NCI-H2171 treated with DMSO at 0.1 percent for 48 hours (cell line): ENCODE measurements at regions not wholly inside any gene's neighbourhood (a gene's known extent, or its start where the extent isn't known, plus 50 kb on each side); places are given as distances from the start of the nearest gene placed in this dataset.

Experiments used
- DNase-seq: peaks from one replicate; lab custom pipeline; 2025; lab: John Stamatoyannopoulos, UW

GRCh38 chr15:98420837-98421236 is 227.5 kb upstream of the IGF1R start:
- DNase-seq: no peak

DNA sequence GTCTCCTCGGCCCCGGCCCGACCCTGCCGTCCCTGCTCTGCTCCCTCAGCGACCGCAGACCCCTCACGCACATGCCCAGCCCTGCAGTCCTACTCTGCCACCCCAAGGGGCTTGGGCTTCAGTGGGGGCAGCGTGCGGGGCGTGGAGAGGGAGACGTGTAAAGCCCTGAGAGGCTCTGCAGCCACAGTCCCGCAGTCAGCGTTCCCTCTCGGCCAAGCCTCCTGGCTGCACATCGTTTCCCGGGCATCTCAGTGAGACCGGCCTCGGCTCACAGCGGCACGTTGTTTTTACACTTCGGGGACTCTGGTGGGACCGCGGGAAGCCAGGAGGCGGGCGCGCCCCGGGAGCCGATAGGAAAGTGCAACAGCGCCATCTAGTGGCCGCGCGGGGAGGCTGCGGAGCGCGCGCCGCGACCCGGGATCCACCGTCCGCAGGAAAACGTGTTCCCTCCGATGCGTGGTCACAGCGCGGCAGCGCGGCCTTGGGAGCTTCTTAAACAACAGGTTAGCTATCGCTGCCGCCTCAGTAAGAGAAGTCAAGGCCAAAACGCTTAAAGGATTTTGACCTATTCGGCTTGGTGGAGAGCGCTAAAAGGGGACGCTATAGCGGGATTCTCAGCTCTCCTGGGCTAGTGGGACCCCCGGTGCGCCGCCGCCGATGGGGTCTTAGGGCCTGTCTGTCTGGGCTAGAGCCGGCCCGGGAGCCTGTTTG is 226.8 kb upstream of the IGF1R start:
- peak; percentile 26 for DNase-seq

GRCh38 chr15:98422130-98422478 is 226.2 kb upstream of the IGF1R start:
- DNase-seq: no peak

DNA sequence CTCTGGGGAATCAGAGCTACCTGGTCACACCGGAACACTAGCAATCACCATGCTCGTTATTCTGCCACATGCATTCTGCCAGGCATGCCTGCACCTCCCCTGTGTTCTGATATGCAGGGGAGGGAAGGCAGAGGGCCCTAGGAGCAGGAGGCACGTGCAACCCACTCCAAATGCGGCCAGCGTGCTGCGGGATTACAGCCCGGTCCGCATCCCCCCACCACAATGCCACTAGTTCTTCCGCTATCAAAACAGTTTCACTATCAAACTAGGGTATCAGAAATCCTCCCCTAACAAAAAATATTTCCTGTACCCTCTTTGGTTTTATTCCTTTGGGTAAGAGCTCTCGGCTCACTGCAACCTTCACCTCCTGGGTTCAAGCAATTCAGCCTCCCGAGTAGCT is 223.2 kb upstream of the IGF1R start:
- DNase-seq: no peak

GRCh38 chr15:98427321-98427720 is 221.0 kb upstream of the IGF1R start:
- DNase-seq: no peak

- peak; percentile 14 for DNase-seq
These were observed 219.9 kb upstream of the IGF1R start for GRCh38 chr15:98428253-98428989.

DNA sequence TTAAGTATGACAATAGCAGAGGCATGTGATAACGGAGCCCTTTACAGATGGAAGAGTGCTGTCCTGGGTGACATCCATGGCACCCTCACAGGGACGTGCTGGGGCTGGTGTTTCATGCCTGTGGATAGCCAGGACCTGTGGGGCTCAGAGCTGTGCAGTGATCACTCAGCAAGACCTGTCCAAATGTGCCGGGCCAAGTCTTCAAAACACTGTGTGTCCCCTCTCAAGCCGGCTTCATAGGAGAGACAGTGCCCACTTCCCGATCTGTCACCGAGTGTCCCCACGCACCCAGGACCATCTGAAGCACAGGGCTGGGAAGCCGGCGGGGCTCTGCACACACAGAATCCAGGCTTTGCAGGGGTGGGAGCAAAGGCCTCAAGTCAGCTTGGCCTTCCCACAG is 217.2 kb upstream of the IGF1R start:
- no peak for DNase-seq

DNA sequence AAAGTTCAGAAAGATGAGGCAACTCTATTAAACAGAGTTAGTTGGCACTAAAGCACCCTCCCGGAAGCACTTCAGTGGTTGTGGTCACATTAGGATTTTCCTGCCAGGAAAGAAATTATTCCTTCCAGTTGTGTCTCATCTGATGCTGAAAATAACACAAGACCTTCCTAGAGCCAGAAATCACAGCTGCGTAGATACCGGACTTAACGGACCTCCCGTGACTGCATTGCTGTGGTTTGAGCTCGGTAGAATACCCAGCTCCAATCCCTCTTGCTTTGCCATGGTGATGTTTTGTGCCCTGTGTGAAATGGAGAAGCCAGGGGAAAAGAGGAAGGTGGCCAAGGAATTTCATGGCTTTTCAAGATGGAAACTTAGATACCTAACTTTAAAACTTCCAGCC is 215.0 kb upstream of the IGF1R start:
- DNase-seq: no peak

- DNase-seq: no peak
These were observed 214.5 kb upstream of the IGF1R start for GRCh38 chr15:98433856-98434255.

GRCh38 chr15:98437752-98438151 is 210.6 kb upstream of the IGF1R start:
- no peak for DNase-seq

GRCh38 chr15:98438326-98438725 is 210.0 kb upstream of the IGF1R start:
- no peak for DNase-seq

- no peak for DNase-seq
These were observed 209.4 kb upstream of the IGF1R start for GRCh38 chr15:98438907-98439306.

DNA sequence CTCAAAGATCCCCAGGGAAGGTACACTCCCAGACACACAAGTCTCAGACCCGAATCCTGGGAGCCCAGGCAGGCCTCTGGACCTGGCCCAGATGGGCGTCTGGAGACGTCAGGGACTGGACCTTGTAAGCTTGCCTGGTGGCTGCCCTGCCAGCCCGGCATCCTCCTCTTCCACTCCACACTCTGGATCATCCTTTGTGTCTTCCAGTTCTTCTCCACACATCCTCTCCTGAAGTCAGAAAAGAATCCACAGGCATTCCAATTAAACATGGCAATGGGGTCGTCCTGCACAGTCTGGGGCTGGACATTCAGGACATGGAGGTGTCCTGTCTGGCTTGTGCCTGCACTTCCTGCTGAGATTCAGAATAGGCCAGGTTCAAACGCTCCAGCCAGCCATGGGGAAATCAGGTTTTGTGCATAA is 208.8 kb upstream of the IGF1R start:
- no peak for DNase-seq

- DNase-seq: no peak
These were observed 207.4 kb upstream of the IGF1R start for GRCh38 chr15:98440917-98441316.

- DNase-seq: no peak
These were observed 206.7 kb upstream of the IGF1R start for GRCh38 chr15:98441599-98441998.

GRCh38 chr15:98442379-98442833 is 205.9 kb upstream of the IGF1R start:
- peak; percentile 45 for DNase-seq

DNA sequence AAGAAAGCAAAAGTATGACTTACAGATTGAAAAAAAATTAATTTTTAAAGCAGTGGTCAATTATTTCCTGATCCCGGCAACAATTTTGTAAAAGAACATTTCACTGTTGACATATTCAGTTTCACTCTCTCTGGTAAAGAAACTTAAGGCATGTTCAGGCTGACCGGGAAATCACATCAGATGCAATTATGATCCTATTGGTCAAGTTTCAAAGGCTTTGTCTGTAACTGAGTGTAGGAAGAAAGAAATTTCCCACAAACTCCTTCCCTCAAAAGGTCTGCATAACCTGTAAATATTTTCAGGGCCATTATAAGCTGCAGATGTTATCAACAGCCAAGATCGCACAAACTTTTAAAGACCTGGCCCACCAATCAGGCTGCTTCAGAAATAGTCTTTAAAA is 205.4 kb upstream of the IGF1R start:
- no peak for DNase-seq

GRCh38 chr15:98443526-98443925 is 204.8 kb upstream of the IGF1R start:
- DNase-seq: no peak

GRCh38 chr15:98444138-98444537 is 204.2 kb upstream of the IGF1R start:
- DNase-seq: no peak

GRCh38 chr15:98445315-98445714 is 203.0 kb upstream of the IGF1R start:
- no peak for DNase-seq

- no peak for DNase-seq
These were observed 202.3 kb upstream of the IGF1R start for GRCh38 chr15:98446083-98446482.

- DNase-seq: no peak
These were observed 201.3 kb upstream of the IGF1R start for GRCh38 chr15:98447069-98447468.

- no peak for DNase-seq
These were observed 197.1 kb upstream of the IGF1R start for GRCh38 chr15:98451236-98451635.

DNA sequence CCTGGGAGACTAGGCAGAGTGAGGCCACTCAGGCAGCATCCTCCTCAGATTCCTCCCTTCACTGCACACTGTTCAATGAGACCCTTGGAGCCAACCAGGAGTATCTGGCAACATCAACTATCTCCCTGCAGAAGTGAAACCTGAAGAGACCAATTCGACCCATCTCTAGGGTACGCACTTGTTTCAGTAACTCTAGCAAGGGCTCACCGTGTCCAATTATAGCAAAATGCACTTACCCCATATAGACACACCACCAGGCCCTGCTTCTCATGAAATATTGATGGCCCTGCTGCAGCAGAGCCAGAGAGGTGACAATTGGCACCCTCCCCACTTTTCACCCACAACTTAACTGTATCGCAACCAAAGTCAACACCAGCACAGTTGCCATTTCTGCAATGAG is 196.1 kb upstream of the IGF1R start:
- DNase-seq: no peak
